HT-29 (cell line): ENCODE measurements at regions not wholly inside any gene's neighbourhood (a gene's known extent, or its start where the extent isn't known, plus 50 kb on each side); places are given as distances from the start of the nearest gene placed in this dataset.

ENCODE experiments used
- DNase-seq: peaks from one replicate; pipeline ENCODE4 v3.0.0-alpha.2; 2015; ENCODE audit warnings: low spot score

- DNase-seq, result no peak
Measured at GRCh38 chr10:128281343-128281742, 155.1 kb upstream of the MKI67 start.

- DNase-seq, result no peak
Measured at GRCh38 chr10:128281861-128282260, 155.6 kb upstream of the MKI67 start.

GRCh38 chr10:128286141-128286761 is 160.0 kb upstream of the MKI67 start:
- DNase-seq, result no peak

GRCh38 chr10:128286762-128287500 is 160.7 kb upstream of the MKI67 start:
- DNase-seq, result no peak

GRCh38 chr10:128287921-128288320 is 161.7 kb upstream of the MKI67 start:
- no peak for DNase-seq

GRCh38 chr10:128289621-128290020 is 163.4 kb upstream of the MKI67 start:
- no peak for DNase-seq

- no peak for DNase-seq
Measured at GRCh38 chr10:128295003-128295402, 168.8 kb upstream of the MKI67 start.

- no peak for DNase-seq
Measured at GRCh38 chr10:128296253-128297007, 170.2 kb upstream of the MKI67 start.

GRCh38 chr10:128297709-128298378 is 171.6 kb upstream of the MKI67 start:
- no peak for DNase-seq

- no peak for DNase-seq
Measured at GRCh38 chr10:128298587-128298986, 172.4 kb upstream of the MKI67 start.

GRCh38 chr10:128300290-128300824 is 174.1 kb upstream of the MKI67 start:
- no peak for DNase-seq

GRCh38 chr10:128301051-128301450 is 174.8 kb upstream of the MKI67 start:
- DNase-seq, result no peak

- no peak for DNase-seq
Measured at GRCh38 chr10:128302808-128303207, 176.6 kb upstream of the MKI67 start.

- DNase-seq, result no peak
Measured at GRCh38 chr10:128304271-128304670, 178.0 kb upstream of the MKI67 start.

GRCh38 chr10:128305601-128306345 is 179.6 kb upstream of the MKI67 start:
- no peak for DNase-seq

GRCh38 chr10:128306535-128306934 is 180.3 kb upstream of the MKI67 start:
- no peak for DNase-seq

GRCh38 chr10:128306966-128307365 is 180.7 kb upstream of the MKI67 start:
- no peak for DNase-seq

GRCh38 chr10:128307820-128308219 is 181.6 kb upstream of the MKI67 start:
- no peak for DNase-seq

GRCh38 chr10:128310971-128311658 is 184.9 kb upstream of the MKI67 start:
- DNase-seq, result no peak

GRCh38 chr10:128312250-128312649 is 186.0 kb upstream of the MKI67 start:
- no peak for DNase-seq

- no peak for DNase-seq
Measured at GRCh38 chr10:128314686-128315085, 188.5 kb upstream of the MKI67 start.
